ENCODE measurements at regions not wholly inside any gene's neighbourhood (a gene's known extent, or its start where the extent isn't known, plus 50 kb on each side); places are given as distances from the start of the nearest gene placed in this dataset.

GRCh38 chr22:47773635-47774034, 1011.2 kb downstream of the TBC1D22A start:
- no peak for DNase-seq (ENCODE audit: low read depth, low spot score)
- POLR2A ChIA-PET = no interaction called here
- TF ChIP-seq SIN3A (IDR thresholded peaks at IDR 0.05; ENCODE audit: low read depth) = no peak
- TF ChIP-seq ATF3 (IDR thresholded peaks at IDR 0.05) = no peak
- RAD21 ChIA-PET (ENCODE audit: low non-redundant PET in 1 of 2, low total read pairs in 2 of 2, uncharacterized antibody in 2 of 2, unreplicated experiment in 2 of 2) = no interaction called here
- no peak overlapping the region for H3K27ac ChIP-seq (ENCODE audit: low read depth, low read length)
- H3K9ac ChIP-seq (ENCODE audit: low read length) = no peak overlapping the region
- CTCF ChIA-PET = no interaction called here
- no peak overlapping the region for H3K4me3 ChIP-seq (replicated peaks in 1 of 2; ENCODE audit: low read depth in 1 of 2, low read length in 2 of 2)
- H3K9me2 ChIP-seq (ENCODE audit: insufficient read depth) = no peaks in the 10 kb centered on the region
- no peaks in the 10 kb centered on the region for H3K79me2 ChIP-seq (ENCODE audit: insufficient read depth, low read length)
- ATAC-seq = no peak
- H2AFZ ChIP-seq (ENCODE audit: low read depth, low read length, poor library complexity, severe bottlenecking) = no peak overlapping the region
- no peaks in the 10 kb centered on the region for H4K20me1 ChIP-seq (ENCODE audit: insufficient read depth)
- no peaks in the 10 kb centered on the region for H3K9me3 ChIP-seq (ENCODE audit: control insufficient read depth in 1 of 2, insufficient read depth in 1 of 2, low read depth in 1 of 2, low read length in 2 of 2)
- no peaks in the 10 kb centered on the region for H3K4me1 ChIP-seq (ENCODE audit: control insufficient read depth in 1 of 2, insufficient read depth in 2 of 2, low read length in 2 of 2)
- no peak overlapping the region for H3K4me2 ChIP-seq (ENCODE audit: low read length)
- intact Hi-C loops (cut with micrococcal nuclease) = no loop called here
- no peaks in the 10 kb centered on the region for H3K36me3 ChIP-seq (ENCODE audit: control insufficient read depth in 1 of 2, insufficient read depth in 2 of 2, low read length in 2 of 2)
- BruUV-seq (replicated peaks) = no TSS peak
- no peaks in the 10 kb centered on the region for H3K27me3 ChIP-seq (ENCODE audit: insufficient read depth, low read length)

- no TSS peak for BruUV-seq (replicated peaks)
Observed at GRCh38 chr22:47772864-47773263, 1010.4 kb downstream of the TBC1D22A start.

More at GRCh38 chr22:47772864-47773263, 1010.4 kb downstream of the TBC1D22A start:
- Histone ChIP-seq H3K79me2 (ENCODE audit: insufficient read depth, low read length) (no peaks in the 10 kb centered on the region), H3K4me2 (ENCODE audit: low read length) (no peak overlapping the region), H4K20me1 (ENCODE audit: insufficient read depth) (no peaks in the 10 kb centered on the region), H3K36me3 (ENCODE audit: control insufficient read depth in 1 of 2, insufficient read depth in 2 of 2, low read length in 2 of 2) (no peaks in the 10 kb centered on the region), H3K9me3 (ENCODE audit: control insufficient read depth in 1 of 2, insufficient read depth in 1 of 2, low read depth in 1 of 2, low read length in 2 of 2) (no peaks in the 10 kb centered on the region), H3K27me3 (ENCODE audit: insufficient read depth, low read length) (no peaks in the 10 kb centered on the region), H3K27ac (ENCODE audit: low read depth, low read length) (no peak overlapping the region), H3K9me2 (ENCODE audit: insufficient read depth) (no peaks in the 10 kb centered on the region), H2AFZ (ENCODE audit: low read depth, low read length, poor library complexity, severe bottlenecking) (no peak overlapping the region), H3K9ac (ENCODE audit: low read length) (no peak overlapping the region), H3K4me1 (ENCODE audit: control insufficient read depth in 1 of 2, insufficient read depth in 2 of 2, low read length in 2 of 2) (no peaks in the 10 kb centered on the region), H3K4me3 (replicated peaks in 1 of 2; ENCODE audit: low read depth in 1 of 2, low read length in 2 of 2) (no peak overlapping the region)
- intact Hi-C loops (cut with micrococcal nuclease) = no loop called here
- TF ChIP-seq ATF3 (IDR thresholded peaks at IDR 0.05) = no peak
- TF ChIP-seq TCF7L2 (IDR thresholded peaks at IDR 0.05; ENCODE audit: borderline replicate concordance, extremely low read depth, insufficient read depth, insufficient read length) = no peak
- no peak for TF ChIP-seq EZH2phosphoT487 (IDR thresholded peaks at IDR 0.05; ENCODE audit: borderline replicate concordance)
- TF ChIP-seq ZNF274 (IDR thresholded peaks at IDR 0.05; ENCODE audit: low read depth, low read length) = no peak
- TF ChIP-seq ZBTB33 (IDR thresholded peaks at IDR 0.05; ENCODE audit: extremely low read depth, insufficient replicate concordance, low read length) = no peak
- no peak for TF ChIP-seq CEBPB (IDR thresholded peaks at IDR 0.05; ENCODE audit: low read depth)
- no peak for TF ChIP-seq SP1 (IDR thresholded peaks at IDR 0.05; ENCODE audit: low read depth)
- no peak for TF ChIP-seq CTCF (IDR thresholded peaks at IDR 0.05 in 2 of 3, conservative IDR thresholded peaks at IDR 0.05 in 1 of 3; ENCODE audit: borderline replicate concordance in 1 of 3, insufficient read depth in 1 of 3, low read depth in 2 of 3, low read length in 2 of 3)
- TF ChIP-seq CBX3 (IDR thresholded peaks at IDR 0.05; ENCODE audit: low read depth) = no peak
- TF ChIP-seq POLR2AphosphoS5 (IDR thresholded peaks at IDR 0.05; ENCODE audit: low read depth, low read length) = no peak
- TF ChIP-seq RAD21 (IDR thresholded peaks at IDR 0.05; ENCODE audit: low read depth) = no peak
- no peak for TF ChIP-seq SIN3A (IDR thresholded peaks at IDR 0.05; ENCODE audit: low read depth)
- no peak for TF ChIP-seq ELF1 (IDR thresholded peaks at IDR 0.05; ENCODE audit: borderline replicate concordance, low read depth)
- CTCF ChIA-PET = no interaction called here
- DNase-seq (ENCODE audit: low read depth, low spot score) = no peak
- RAD21 ChIA-PET (ENCODE audit: low non-redundant PET in 1 of 2, low total read pairs in 2 of 2, uncharacterized antibody in 2 of 2, unreplicated experiment in 2 of 2) = no interaction called here
- POLR2A ChIA-PET = no interaction called here
- ATAC-seq = no peak
